ENCODE measurements at regions not wholly inside any gene's neighbourhood (a gene's known extent, or its start where the extent isn't known, plus 50 kb on each side); places are given as distances from the start of the nearest gene placed in this dataset.
A peak's percentile ranks its signal among the peaks of the same experiment; 100 is the strongest.

GRCh38 chr3:177973241-177973840 is 562.9 kb upstream of the KCNMB2 start:
- H3K36me3 Mint-ChIP-seq (ENCODE audit: unreplicated experiment): no peaks in the 10 kb centered on the region
- H3K4me1 Mint-ChIP-seq (ENCODE audit: unreplicated experiment): peaks cover 28% of the 10 kb centered on the region
- no peaks in the 10 kb centered on the region for H3K27me3 Mint-ChIP-seq (ENCODE audit: unreplicated experiment)
- H3K9me3 Mint-ChIP-seq (ENCODE audit: unreplicated experiment): no peaks in the 10 kb centered on the region
- peak overlapping the region; percentile 10 for H3K27ac Mint-ChIP-seq (ENCODE audit: unreplicated experiment)
- no peak for DNase-seq (ENCODE audit: extremely low spot score, unreplicated experiment)
- no peak overlapping the region for H3K4me3 Mint-ChIP-seq (ENCODE audit: unreplicated experiment)
- no peak for TF ChIP-seq CTCF (IDR thresholded peaks at IDR 0.05)

GRCh38 chr3:177976241-177976640 is 560.0 kb upstream of the KCNMB2 start:
- H3K9me3 Mint-ChIP-seq (ENCODE audit: unreplicated experiment): no peaks in the 10 kb centered on the region
- H3K27me3 Mint-ChIP-seq (ENCODE audit: unreplicated experiment): no peaks in the 10 kb centered on the region
- no peak overlapping the region for H3K4me3 Mint-ChIP-seq (ENCODE audit: unreplicated experiment)
- H3K36me3 Mint-ChIP-seq (ENCODE audit: unreplicated experiment): no peaks in the 10 kb centered on the region
- H3K4me1 Mint-ChIP-seq (ENCODE audit: unreplicated experiment): peaks cover 29% of the 10 kb centered on the region
- TF ChIP-seq CTCF (IDR thresholded peaks at IDR 0.05): no peak
- no peak for DNase-seq (ENCODE audit: extremely low spot score, unreplicated experiment)
- H3K27ac Mint-ChIP-seq (ENCODE audit: unreplicated experiment): no peak overlapping the region

- Mint-ChIP-seq H3K27ac (ENCODE audit: unreplicated experiment) (no peak overlapping the region), H3K4me1 (ENCODE audit: unreplicated experiment) (peaks cover 31% of the 10 kb centered on the region), H3K36me3 (ENCODE audit: unreplicated experiment) (no peaks in the 10 kb centered on the region), H3K9me3 (ENCODE audit: unreplicated experiment) (no peaks in the 10 kb centered on the region), H3K27me3 (ENCODE audit: unreplicated experiment) (no peaks in the 10 kb centered on the region), H3K4me3 (ENCODE audit: unreplicated experiment) (no peak overlapping the region)
- TF ChIP-seq CTCF (IDR thresholded peaks at IDR 0.05): no peak
- DNase-seq (ENCODE audit: extremely low spot score, unreplicated experiment): no peak
Observed at GRCh38 chr3:177976866-177977265, 559.4 kb upstream of the KCNMB2 start.

- H3K27me3 Mint-ChIP-seq (ENCODE audit: unreplicated experiment): no peaks in the 10 kb centered on the region
- H3K4me3 Mint-ChIP-seq (ENCODE audit: unreplicated experiment): no peak overlapping the region
- H3K9me3 Mint-ChIP-seq (ENCODE audit: unreplicated experiment): no peaks in the 10 kb centered on the region
- TF ChIP-seq CTCF (IDR thresholded peaks at IDR 0.05): no peak
- peaks cover 37% of the 10 kb centered on the region for H3K4me1 Mint-ChIP-seq (ENCODE audit: unreplicated experiment)
- peak overlapping the region; percentile 73 for H3K27ac Mint-ChIP-seq (ENCODE audit: unreplicated experiment)
- no peak for DNase-seq (ENCODE audit: extremely low spot score, unreplicated experiment)
- H3K36me3 Mint-ChIP-seq (ENCODE audit: unreplicated experiment): no peaks in the 10 kb centered on the region
Observed at GRCh38 chr3:177977381-177978158, 558.7 kb upstream of the KCNMB2 start.

- TF ChIP-seq CTCF (IDR thresholded peaks at IDR 0.05): no peak
- no peaks in the 10 kb centered on the region for H3K9me3 Mint-ChIP-seq (ENCODE audit: unreplicated experiment)
- no peak for DNase-seq (ENCODE audit: extremely low spot score, unreplicated experiment)
- peaks cover 32% of the 10 kb centered on the region for H3K4me1 Mint-ChIP-seq (ENCODE audit: unreplicated experiment)
- H3K27ac Mint-ChIP-seq (ENCODE audit: unreplicated experiment): no peak overlapping the region
- H3K4me3 Mint-ChIP-seq (ENCODE audit: unreplicated experiment): no peak overlapping the region
- no peaks in the 10 kb centered on the region for H3K27me3 Mint-ChIP-seq (ENCODE audit: unreplicated experiment)
- no peaks in the 10 kb centered on the region for H3K36me3 Mint-ChIP-seq (ENCODE audit: unreplicated experiment)
Observed at GRCh38 chr3:177978946-177979345, 557.3 kb upstream of the KCNMB2 start.
